Retinal pigment epithelial cell (primary cell): ENCODE measurements at regions not wholly inside any gene's neighbourhood (a gene's known extent, or its start where the extent isn't known, plus 50 kb on each side); places are given as distances from the start of the nearest gene placed in this dataset.

ENCODE experiments used
- DNase-seq: peaks from one replicate; pipeline ENCODE4 v3.0.0-alpha.2; 2010; ENCODE audit warnings: low read depth
- H3K4me3 ChIP-seq: 2 replicates; pipeline ENCODE4 v1.5.1; 2011; ENCODE audit warnings: mild to moderate bottlenecking, low read length, control low read depth, moderate library complexity
- CTCF ChIP-seq: conservative IDR thresholded peaks from 2 replicates; pipeline ENCODE4 v1.5.1; 2011; ENCODE audit warnings: low read depth, low read length, control low read depth, inconsistent platforms

DNA sequence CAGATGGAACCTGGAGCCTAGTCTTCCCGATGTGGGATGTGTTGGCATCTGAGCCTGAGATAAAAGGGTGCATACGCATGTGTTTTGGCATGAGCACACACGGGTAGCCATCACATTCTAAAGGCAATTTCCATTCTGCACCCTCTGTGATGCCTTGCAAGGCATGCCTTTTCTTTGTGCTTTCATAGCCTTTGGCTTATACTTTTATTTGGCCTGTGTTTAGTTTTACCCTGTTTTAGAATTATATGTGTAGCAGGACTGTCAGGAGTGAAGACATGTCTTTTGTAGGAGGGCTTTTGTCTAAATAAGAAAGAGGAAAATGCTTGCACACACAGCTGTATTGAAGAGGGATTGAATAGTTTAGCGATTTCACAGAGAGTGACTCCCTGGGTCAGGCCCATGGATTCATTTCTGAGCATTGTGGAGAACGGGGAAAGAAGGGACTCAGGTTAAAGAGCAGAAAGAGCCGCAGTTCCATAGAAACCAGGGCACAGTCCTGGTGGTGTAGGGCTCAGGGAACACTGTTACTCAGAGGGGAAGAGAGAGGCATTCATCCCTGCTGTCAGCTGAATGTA, 530.2 kb downstream of the DHX35 start:
- TF ChIP-seq CTCF, result no peak
- DNase-seq, result no peak
- no peak overlapping the region for H3K4me3 ChIP-seq

GRCh38 chr20:39491711-39492110, 529.6 kb downstream of the DHX35 start:
- no peak for TF ChIP-seq CTCF
- no peak overlapping the region for H3K4me3 ChIP-seq
- no peak for DNase-seq

GRCh38 chr20:39489986-39490560, 527.9 kb downstream of the DHX35 start:
- no peak for TF ChIP-seq CTCF
- no peak for DNase-seq
- H3K4me3 ChIP-seq, result no peak overlapping the region

DNA sequence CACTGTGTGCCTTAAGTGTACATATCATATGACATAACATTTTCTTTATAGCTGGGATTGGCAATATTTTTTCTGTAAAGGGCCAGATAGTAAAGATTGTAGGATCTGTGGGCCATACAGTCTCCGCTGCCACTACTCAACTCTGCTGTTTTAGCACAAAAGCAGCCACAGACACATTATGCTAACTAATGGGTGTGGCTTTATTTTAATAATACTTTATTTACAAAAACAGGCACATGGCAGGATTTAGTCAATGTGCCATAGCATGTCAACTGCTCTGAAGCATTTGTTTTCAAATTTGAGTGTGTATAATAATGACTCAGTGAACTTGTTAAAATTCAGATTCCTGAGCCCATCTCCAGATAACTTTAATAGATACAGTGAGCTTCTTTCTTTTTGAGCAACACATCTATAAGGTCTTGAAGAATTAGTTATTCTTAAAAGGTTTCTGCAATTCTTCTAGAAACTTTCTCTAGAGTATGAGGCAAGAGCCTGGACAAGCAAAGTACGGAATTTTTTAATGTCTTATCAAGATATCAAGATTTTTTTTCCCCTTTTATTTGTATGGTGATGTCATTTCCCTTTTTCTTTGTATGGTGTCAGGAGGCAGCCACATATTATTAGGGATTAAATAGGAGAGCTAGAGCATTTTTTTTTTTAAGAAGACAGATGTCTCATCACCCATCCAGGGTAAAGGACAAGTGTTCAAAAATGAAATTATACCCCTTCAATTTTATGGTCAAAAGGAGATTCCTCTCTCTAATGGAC, 518.3 kb downstream of the DHX35 start:
- no peak for TF ChIP-seq CTCF
- DNase-seq, result no peak
- no peak overlapping the region for H3K4me3 ChIP-seq

DNA sequence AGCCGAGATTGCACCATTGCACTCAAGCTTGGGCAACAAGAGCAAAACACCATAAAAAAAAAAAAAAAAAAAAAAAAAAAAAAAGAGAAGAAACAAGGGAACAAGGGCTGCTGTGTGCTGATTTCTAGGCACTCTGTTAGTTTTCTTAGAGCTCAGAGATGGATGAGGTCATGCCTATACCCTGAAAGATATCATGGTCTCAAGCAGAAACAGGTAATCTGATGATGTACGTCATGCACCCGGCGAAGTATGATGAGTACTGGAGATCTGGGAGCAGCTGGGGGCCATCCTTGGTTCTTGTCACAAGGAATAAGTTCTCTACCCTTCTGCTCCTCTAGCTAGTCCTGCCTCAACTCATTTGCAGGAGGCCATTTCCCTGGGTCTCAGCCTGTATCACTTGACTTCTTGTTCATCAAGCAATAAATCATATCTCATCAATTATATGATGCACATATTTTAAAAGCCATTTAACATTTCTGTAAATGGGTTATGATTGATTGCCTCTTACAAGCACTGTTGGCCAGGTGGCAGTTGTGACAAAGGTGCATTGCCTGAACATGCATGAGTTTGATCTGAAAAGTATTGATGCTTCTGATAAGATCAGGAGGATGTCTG, 517.2 kb downstream of the DHX35 start:
- no peak overlapping the region for H3K4me3 ChIP-seq
- no peak for DNase-seq
- TF ChIP-seq CTCF, result no peak

DNA sequence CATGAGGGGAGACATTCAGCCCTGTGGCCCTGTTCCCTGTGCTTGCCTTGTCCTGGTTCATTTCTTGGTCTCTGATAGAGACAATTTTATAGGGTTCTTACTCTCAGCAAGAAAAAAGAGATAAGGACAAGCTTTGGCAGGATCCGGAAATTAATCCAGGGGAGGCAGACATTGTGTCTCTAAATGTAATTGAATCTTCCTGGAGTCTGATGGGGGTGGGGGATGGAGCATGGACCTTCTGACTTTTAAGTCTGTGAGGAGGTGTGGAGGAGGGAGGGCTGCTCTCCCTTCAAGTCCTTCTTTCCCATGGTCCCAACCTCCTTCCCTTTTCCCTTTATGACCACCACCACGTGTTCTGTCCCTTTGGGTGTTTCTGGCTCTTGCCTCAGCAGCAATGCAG, 512.7 kb downstream of the DHX35 start:
- DNase-seq, result no peak
- no peak overlapping the region for H3K4me3 ChIP-seq
- TF ChIP-seq CTCF, result no peak
